Uterus (tissue), 2 donors: ENCODE measurements at regions not wholly inside any gene's neighbourhood (a gene's known extent, or its start where the extent isn't known, plus 50 kb on each side); places are given as distances from the start of the nearest gene placed in this dataset.

ENCODE experiments used
- POLR2A ChIP-seq, 2 donors: fragments of 450-650 bp; IDR thresholded peaks; one replicate each; pipeline ENCODE4 v1.6.1; 2016; ENCODE audit warnings: antibody characterized with exemption in 2 of 2, mild to moderate bottlenecking in 1 of 2, moderate library complexity in 1 of 2
- TF ChIP-seq, protein P1 (sequence below), 4 experiments: fragments of 200-600 bp in 2 of 4; fragments of 450-650 bp in 2 of 4; sonication (generic) in 2 of 4; IDR thresholded peaks; one replicate each; pipeline ENCODE4 v1.5.1; 2016 to 2019; ENCODE audit warnings: antibody characterized with exemption in 4 of 4, mild to moderate bottlenecking in 2 of 4, moderate library complexity in 1 of 4

DNA sequence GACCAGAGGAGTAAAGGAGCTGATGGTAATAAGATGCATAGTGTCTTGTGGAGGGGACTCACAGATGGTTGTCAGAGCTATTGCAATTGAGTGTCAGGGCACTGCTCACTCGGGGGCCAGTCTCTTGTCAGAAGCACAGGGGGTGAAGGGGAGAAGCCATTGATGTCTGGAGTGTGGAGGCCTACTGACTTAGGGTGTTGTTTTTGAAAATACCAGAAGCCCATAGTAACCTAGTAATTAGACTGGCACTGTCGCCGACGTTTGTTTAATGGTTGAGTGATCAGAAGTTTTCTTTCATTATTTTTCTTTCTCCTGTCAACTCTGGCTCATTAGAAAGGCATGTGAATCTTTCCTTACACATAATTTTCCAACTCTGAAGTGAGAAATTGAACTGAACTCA is 151.6 kb upstream of the TENM4 start:
- TF ChIP-seq, protein P1, sequence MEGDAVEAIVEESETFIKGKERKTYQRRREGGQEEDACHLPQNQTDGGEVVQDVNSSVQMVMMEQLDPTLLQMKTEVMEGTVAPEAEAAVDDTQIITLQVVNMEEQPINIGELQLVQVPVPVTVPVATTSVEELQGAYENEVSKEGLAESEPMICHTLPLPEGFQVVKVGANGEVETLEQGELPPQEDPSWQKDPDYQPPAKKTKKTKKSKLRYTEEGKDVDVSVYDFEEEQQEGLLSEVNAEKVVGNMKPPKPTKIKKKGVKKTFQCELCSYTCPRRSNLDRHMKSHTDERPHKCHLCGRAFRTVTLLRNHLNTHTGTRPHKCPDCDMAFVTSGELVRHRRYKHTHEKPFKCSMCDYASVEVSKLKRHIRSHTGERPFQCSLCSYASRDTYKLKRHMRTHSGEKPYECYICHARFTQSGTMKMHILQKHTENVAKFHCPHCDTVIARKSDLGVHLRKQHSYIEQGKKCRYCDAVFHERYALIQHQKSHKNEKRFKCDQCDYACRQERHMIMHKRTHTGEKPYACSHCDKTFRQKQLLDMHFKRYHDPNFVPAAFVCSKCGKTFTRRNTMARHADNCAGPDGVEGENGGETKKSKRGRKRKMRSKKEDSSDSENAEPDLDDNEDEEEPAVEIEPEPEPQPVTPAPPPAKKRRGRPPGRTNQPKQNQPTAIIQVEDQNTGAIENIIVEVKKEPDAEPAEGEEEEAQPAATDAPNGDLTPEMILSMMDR (IDR thresholded peaks at IDR 0.05), result no peak
- no peak for TF ChIP-seq POLR2A (IDR thresholded peaks at IDR 0.05)
